Activated T-cell treated with anti-CD3 and anti-CD28 coated beads, Interleukin-2, amount 50 U/mL, for 4 hours (primary cell): ENCODE measurements at regions not wholly inside any gene's neighbourhood (a gene's known extent, or its start where the extent isn't known, plus 50 kb on each side); places are given as distances from the start of the nearest gene placed in this dataset.

Source experiments
- ATAC-seq, 2 donors: fragments of 200-7000 bp; cut with Tn5 transposase; one replicate each; pipeline ENCODE4 v1.10.0; 2021
- DNase-seq: peaks from one replicate; pipeline ENCODE4 v3.0.0-alpha.2; 2020
- H3K27me3 Mint-ChIP-seq: one replicate; pipeline ENCODE4 v1.8.0; 2021; ENCODE audit warnings: low read depth, mixed read lengths
- H3K36me3 Mint-ChIP-seq: one replicate; pipeline ENCODE4 v1.8.0; 2022; ENCODE audit warnings: mixed read lengths; ENCODE audit not compliant: insufficient read depth
- H3K4me1 Mint-ChIP-seq: one replicate; pipeline ENCODE4 v1.8.0; 2021; ENCODE audit warnings: low read depth, mixed read lengths
- H3K4me3 Mint-ChIP-seq: one replicate; pipeline ENCODE4 v1.8.0; 2021; ENCODE audit warnings: mild to moderate bottlenecking, moderate library complexity, mixed read lengths
- H3K9me3 Mint-ChIP-seq: one replicate; pipeline ENCODE4 v1.8.0; 2021; ENCODE audit warnings: mixed read lengths

DNA sequence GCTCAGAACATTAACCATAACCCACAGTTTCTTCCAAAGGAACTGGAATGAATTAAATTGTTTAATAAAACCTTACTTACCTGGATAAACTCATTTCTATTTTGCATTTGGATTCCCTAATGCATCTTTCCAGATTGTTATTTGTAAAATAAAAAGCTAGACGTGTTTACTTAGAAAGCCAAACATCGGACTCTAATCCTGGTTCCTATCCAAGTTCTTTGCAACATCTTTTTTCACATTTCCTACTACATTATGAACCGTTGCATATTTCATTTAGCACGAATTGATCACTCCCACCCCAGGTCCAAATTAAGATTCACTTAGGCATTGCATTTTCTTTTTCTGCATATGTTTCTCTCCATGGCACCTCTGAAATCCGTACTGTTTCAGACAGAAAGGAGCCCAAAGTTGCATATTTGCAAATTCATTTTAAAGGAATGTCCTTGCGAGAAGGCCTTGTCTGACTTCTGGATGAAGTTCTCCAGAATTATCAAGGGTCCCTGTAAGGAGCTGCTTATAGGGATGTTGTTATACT is 164.4 kb upstream of the GSC start:
- H3K4me3 Mint-ChIP-seq = no peak overlapping the region
- no peak for DNase-seq

DNA sequence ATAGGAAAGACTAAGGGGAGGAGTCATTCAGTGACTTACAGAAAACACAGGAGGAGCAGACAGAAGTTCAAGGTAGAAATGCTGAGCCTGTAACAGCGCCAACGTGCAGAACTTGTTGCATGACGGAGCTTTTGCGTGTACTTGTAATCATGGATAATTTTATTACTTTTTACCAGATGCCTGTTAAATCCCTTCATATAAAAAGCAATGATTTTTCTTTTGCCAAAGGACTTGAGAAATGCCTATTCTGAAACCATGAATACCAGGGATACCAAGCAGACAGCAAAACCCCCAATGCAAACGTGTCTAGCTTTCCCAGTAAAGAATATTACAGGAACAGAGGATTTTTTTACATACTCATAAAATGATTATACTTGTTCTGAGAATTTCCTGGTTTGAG is 163.6 kb upstream of the GSC start:
- no peaks in the 10 kb centered on the region for H3K9me3 Mint-ChIP-seq
- no peaks in the 10 kb centered on the region for H3K27me3 Mint-ChIP-seq
- no peaks in the 10 kb centered on the region for H3K4me1 Mint-ChIP-seq
- DNase-seq (no peak), ATAC-seq (no peak)
- H3K4me3 Mint-ChIP-seq = no peak overlapping the region
- no peaks in the 10 kb centered on the region for H3K36me3 Mint-ChIP-seq

More for the DNA sequence above, 164.4 kb upstream of the GSC start:
- H3K4me1 Mint-ChIP-seq = no peaks in the 10 kb centered on the region
- no peaks in the 10 kb centered on the region for H3K9me3 Mint-ChIP-seq
- no peaks in the 10 kb centered on the region for H3K27me3 Mint-ChIP-seq
- no peak for ATAC-seq
- H3K36me3 Mint-ChIP-seq = no peaks in the 10 kb centered on the region

DNA sequence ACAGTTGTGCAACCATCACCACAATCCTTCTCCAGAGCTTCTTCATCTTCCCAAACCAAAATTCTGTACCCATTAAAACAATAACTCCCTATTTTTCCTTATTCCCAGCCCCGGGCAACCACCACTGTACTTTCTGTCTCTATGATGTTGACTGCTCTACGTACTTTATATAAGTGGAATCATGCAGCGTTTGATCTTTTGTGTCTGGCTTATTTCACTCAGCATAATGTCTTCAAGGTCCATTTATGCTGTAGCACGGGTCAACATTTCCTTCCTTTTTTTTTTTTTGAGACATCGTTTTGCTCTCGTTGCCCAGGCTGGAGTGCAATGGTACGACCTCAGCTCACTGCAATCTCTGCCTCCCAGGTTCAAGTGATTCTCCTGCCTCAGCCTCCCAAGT is 162.7 kb upstream of the GSC start:
- no peak for ATAC-seq
- H3K27me3 Mint-ChIP-seq = no peaks in the 10 kb centered on the region
- H3K9me3 Mint-ChIP-seq = no peaks in the 10 kb centered on the region
- DNase-seq = no peak
- H3K4me3 Mint-ChIP-seq = no peak overlapping the region
- H3K4me1 Mint-ChIP-seq = no peaks in the 10 kb centered on the region
- H3K36me3 Mint-ChIP-seq = no peaks in the 10 kb centered on the region

- DNase-seq = no peak
- Mint-ChIP-seq H3K9me3 (no peaks in the 10 kb centered on the region), H3K4me1 (no peaks in the 10 kb centered on the region), H3K27me3 (no peaks in the 10 kb centered on the region), H3K4me3 (no peak overlapping the region), H3K36me3 (no peaks in the 10 kb centered on the region)
- no peak for ATAC-seq
Measured at GRCh38 chr14:94930690-94931089, 160.8 kb upstream of the GSC start.

DNA sequence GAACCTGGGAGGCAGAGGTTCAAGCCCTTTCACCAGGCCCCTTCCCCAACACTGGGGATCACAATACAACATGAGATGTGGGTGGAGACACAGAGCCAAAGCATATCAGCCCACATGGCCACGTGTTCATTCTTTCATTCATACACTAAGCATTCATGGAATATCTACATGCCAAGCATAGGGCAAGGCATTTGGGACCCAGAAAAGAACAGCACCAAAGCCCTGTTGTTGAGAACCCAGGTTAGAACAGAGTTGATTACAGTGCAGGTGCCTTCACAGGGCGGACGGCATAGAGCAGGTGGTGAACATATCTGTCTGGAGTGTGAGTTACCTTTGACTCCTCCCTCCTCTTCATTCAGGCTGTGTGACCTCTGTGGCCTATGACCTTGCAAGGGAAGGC is 159.4 kb upstream of the GSC start:
- no peaks in the 10 kb centered on the region for H3K36me3 Mint-ChIP-seq
- ATAC-seq = no peak
- no peaks in the 10 kb centered on the region for H3K4me1 Mint-ChIP-seq
- H3K4me3 Mint-ChIP-seq = no peak overlapping the region
- H3K9me3 Mint-ChIP-seq = no peaks in the 10 kb centered on the region
- H3K27me3 Mint-ChIP-seq = no peaks in the 10 kb centered on the region
- DNase-seq = no peak

- DNase-seq (no peak), ATAC-seq (no peak)
- Mint-ChIP-seq H3K9me3 (no peaks in the 10 kb centered on the region), H3K4me1 (no peaks in the 10 kb centered on the region), H3K36me3 (no peaks in the 10 kb centered on the region), H3K27me3 (peaks cover 2% of the 10 kb centered on the region), H3K4me3 (no peak overlapping the region)
Measured at GRCh38 chr14:94926176-94926575, 156.3 kb upstream of the GSC start.

DNA sequence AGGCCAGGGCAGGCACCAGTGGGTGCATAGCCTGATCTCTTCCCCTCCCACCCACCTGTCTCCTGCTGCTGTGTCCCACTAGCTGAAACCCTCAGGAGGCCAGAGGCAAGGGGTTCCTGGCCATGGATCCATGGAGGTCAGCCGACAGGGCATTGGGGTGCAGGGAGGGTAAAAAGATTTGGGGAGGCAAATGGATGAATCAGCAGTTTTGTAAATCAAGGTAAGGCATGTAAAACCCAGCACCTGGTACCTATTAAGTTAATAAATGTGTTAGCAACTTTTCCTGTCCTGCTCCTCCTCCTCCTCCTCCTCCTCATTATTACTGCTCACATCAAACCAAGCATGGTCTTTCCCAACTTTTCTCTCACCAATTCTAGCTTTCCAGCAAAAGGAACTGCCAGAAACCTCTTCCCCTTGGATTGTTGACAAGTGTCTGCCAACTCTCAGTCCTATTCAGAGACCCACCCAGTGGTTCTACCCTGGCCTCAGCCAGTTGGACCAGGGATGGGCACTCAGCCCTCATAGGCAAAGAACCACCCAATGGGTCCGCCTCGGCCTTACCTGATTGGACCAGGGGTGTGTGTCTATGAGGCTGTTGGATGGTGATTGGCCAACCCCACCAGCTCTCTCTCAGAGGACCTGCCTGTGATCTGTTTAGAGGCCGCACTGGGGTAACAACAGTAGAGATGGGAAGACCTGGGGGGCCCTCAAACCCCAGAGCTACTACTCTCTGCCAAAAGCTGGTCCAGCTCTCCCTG is 155.7 kb upstream of the GSC start:
- no peak overlapping the region for H3K4me3 Mint-ChIP-seq
- peaks cover 2% of the 10 kb centered on the region for H3K27me3 Mint-ChIP-seq
- H3K36me3 Mint-ChIP-seq = no peaks in the 10 kb centered on the region
- no peaks in the 10 kb centered on the region for H3K9me3 Mint-ChIP-seq
- DNase-seq (no peak), ATAC-seq (no peak)
- H3K4me1 Mint-ChIP-seq = no peaks in the 10 kb centered on the region

DNA sequence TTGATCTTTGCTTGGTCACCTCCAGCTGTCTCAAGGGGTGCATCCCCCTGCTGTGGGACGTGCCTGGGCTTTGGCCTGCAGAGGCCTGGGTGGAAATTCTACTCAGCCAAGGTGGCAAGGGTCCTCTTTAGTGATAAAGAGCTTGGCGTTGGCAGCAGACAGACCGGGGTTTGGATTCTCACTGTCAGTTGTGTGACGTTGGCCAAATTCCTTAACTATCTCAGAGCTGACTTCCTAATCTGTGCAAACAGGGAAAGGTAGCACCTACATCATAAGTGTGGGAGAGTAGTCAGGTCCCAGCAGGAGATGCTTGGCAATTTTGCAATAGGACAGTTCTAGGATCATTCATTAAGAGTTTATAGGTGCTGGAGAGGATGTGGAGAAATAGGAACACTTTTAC is 154.3 kb upstream of the GSC start:
- no peaks in the 10 kb centered on the region for H3K4me1 Mint-ChIP-seq
- DNase-seq = no peak
- no peak for ATAC-seq
- H3K9me3 Mint-ChIP-seq = no peaks in the 10 kb centered on the region
- no peak overlapping the region for H3K4me3 Mint-ChIP-seq
- H3K27me3 Mint-ChIP-seq = peaks cover 6% of the 10 kb centered on the region
- H3K36me3 Mint-ChIP-seq = no peaks in the 10 kb centered on the region

GRCh38 chr14:94923786-94924185 is 153.9 kb upstream of the GSC start:
- no peak for ATAC-seq
- Mint-ChIP-seq H3K36me3 (no peaks in the 10 kb centered on the region), H3K27me3 (peaks cover 8% of the 10 kb centered on the region), H3K4me1 (no peaks in the 10 kb centered on the region), H3K9me3 (no peaks in the 10 kb centered on the region), H3K4me3 (no peak overlapping the region)
- no peak for DNase-seq

GRCh38 chr14:94922595-94923239 is 152.8 kb upstream of the GSC start:
- Mint-ChIP-seq H3K4me1 (no peaks in the 10 kb centered on the region), H3K9me3 (no peaks in the 10 kb centered on the region), H3K4me3 (no peak overlapping the region), H3K27me3 (peaks cover 8% of the 10 kb centered on the region), H3K36me3 (no peaks in the 10 kb centered on the region)
- ATAC-seq (no peak), DNase-seq (no peak)

- H3K27me3 Mint-ChIP-seq = peaks cover 10% of the 10 kb centered on the region
- DNase-seq (no peak), ATAC-seq (no peak)
- H3K4me1 Mint-ChIP-seq = no peaks in the 10 kb centered on the region
- no peaks in the 10 kb centered on the region for H3K36me3 Mint-ChIP-seq
- no peak overlapping the region for H3K4me3 Mint-ChIP-seq
- H3K9me3 Mint-ChIP-seq = no peaks in the 10 kb centered on the region
Measured at GRCh38 chr14:94921882-94922585, 152.1 kb upstream of the GSC start.

GRCh38 chr14:94921456-94921855 is 151.5 kb upstream of the GSC start:
- H3K27me3 Mint-ChIP-seq = peaks cover 10% of the 10 kb centered on the region
- no peaks in the 10 kb centered on the region for H3K36me3 Mint-ChIP-seq
- ATAC-seq (no peak), DNase-seq (no peak)
- H3K4me1 Mint-ChIP-seq = no peaks in the 10 kb centered on the region
- no peak overlapping the region for H3K4me3 Mint-ChIP-seq
- H3K9me3 Mint-ChIP-seq = no peaks in the 10 kb centered on the region

DNA sequence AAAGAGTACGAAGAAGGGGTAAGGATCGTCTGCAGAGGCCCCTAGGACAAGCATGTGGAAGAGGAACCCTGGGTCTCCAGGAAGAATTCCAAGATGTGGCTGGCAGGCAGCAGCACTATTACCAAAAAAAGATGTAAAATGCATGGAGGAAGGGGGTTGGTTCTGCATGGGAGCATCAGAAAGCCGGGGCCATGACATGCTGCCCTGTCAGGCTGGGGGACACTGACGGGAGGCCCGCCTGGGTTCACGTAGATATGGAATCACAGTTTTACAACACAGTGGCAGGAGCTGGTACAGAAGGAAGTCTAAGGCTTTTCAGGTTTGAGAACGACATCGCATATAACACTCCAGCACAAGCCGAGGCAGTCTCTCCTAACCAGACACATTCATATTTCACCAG is 150.0 kb upstream of the GSC start:
- no peak for ATAC-seq
- DNase-seq = no peak
- H3K27me3 Mint-ChIP-seq = peaks cover 10% of the 10 kb centered on the region
- H3K4me1 Mint-ChIP-seq = no peaks in the 10 kb centered on the region
- H3K9me3 Mint-ChIP-seq = no peaks in the 10 kb centered on the region
- no peak overlapping the region for H3K4me3 Mint-ChIP-seq
- no peaks in the 10 kb centered on the region for H3K36me3 Mint-ChIP-seq

- Mint-ChIP-seq H3K36me3 (no peaks in the 10 kb centered on the region), H3K9me3 (no peaks in the 10 kb centered on the region), H3K4me3 (no peak overlapping the region), H3K4me1 (no peaks in the 10 kb centered on the region), H3K27me3 (peaks cover 10% of the 10 kb centered on the region)
- ATAC-seq (no peak), DNase-seq (no peak)
Measured at GRCh38 chr14:94918896-94919295, 149.0 kb upstream of the GSC start.
